RWPE1 (cell line): ENCODE measurements at regions not wholly inside any gene's neighbourhood (a gene's known extent, or its start where the extent isn't known, plus 50 kb on each side); places are given as distances from the start of the nearest gene placed in this dataset.

Experiments
- CTCF ChIA-PET: fragments of 350-600 bp; sonication (Branson Sonifier 250); formaldehyde crosslinking; extraction: SDS; loops from one replicate; lab custom pipeline; 2021; lab: Yijun Ruan, JAX
- POLR2A ChIA-PET: fragments of 400-600 bp; formaldehyde crosslinking; extraction: SDS; loops from one replicate; lab custom pipeline; 2020; ENCODE audit warnings: antibody characterized with exemption; ENCODE audit not compliant: low non-redundant PET; lab: Yijun Ruan, JAX
- DNase-seq: peaks from one replicate; pipeline ENCODE4 v3.0.0; 2012; ENCODE audit warnings: low spot score
- H3K27ac ChIP-seq: fragments of 450-650 bp; 2 replicates; pipeline ENCODE4 v1.5.1; 2017
- CTCF ChIP-seq: fragments of 450-650 bp; conservative IDR thresholded peaks from 2 replicates; pipeline ENCODE4 v1.5.1; 2017; ENCODE audit warnings: low read depth, mild to moderate bottlenecking

- POLR2A ChIA-PET: no interaction called here
Measured at GRCh38 chr6:139443231-139444112, 69.0 kb upstream of the CITED2 start.

GRCh38 chr6:139442188-139442671 is 67.8 kb upstream of the CITED2 start:
- DNase-seq: no peak
- ChIA-PET CTCF (interaction anchor here (0.6 kb wide), 1 partner anchor 615 kb away, joined by 3 read pairs; no protein-coding TSS in a partner anchor), POLR2A (no interaction called here)
- no peak overlapping the region for H3K27ac ChIP-seq
- no peak for TF ChIP-seq CTCF

More at GRCh38 chr6:139443231-139444112, 69.0 kb upstream of the CITED2 start:
- no peak overlapping the region for H3K27ac ChIP-seq
- CTCF ChIA-PET: interaction anchor here (0.6 kb wide), 1 partner anchor 8 kb away, joined by 3 read pairs; no protein-coding TSS in a partner anchor
- no peak for DNase-seq
- TF ChIP-seq CTCF: no peak

- no peak for TF ChIP-seq CTCF
- POLR2A ChIA-PET: no interaction called here
- CTCF ChIA-PET: interaction anchor here (0.6 kb wide), 1 partner anchor 209 kb away, joined by 3 read pairs; no protein-coding TSS in a partner anchor
- DNase-seq: peak; percentile 15
- no peak overlapping the region for H3K27ac ChIP-seq
Measured at GRCh38 chr6:139439349-139439748, 64.9 kb upstream of the CITED2 start.

GRCh38 chr6:139438775-139439174 is 64.3 kb upstream of the CITED2 start:
- ChIA-PET POLR2A (no interaction called here), CTCF (no interaction called here)
- TF ChIP-seq CTCF: no peak
- no peak for DNase-seq
- H3K27ac ChIP-seq: no peak overlapping the region

GRCh38 chr6:139436957-139437348 is 62.5 kb upstream of the CITED2 start:
- no peak for TF ChIP-seq CTCF
- ChIA-PET POLR2A (no interaction called here), CTCF (no interaction called here)
- DNase-seq: no peak
- no peak overlapping the region for H3K27ac ChIP-seq

GRCh38 chr6:139436200-139436956 is 61.9 kb upstream of the CITED2 start:
- H3K27ac ChIP-seq: no peak overlapping the region
- TF ChIP-seq CTCF: no peak
- POLR2A ChIA-PET: no interaction called here
- peak; percentile 55 for DNase-seq
- CTCF ChIA-PET: no interaction called here
